H1 (cell line): ENCODE measurements at regions not wholly inside any gene's neighbourhood (a gene's known extent, or its start where the extent isn't known, plus 50 kb on each side); places are given as distances from the start of the nearest gene placed in this dataset.

Source experiments
- CTCF ChIA-PET: fragments of 300-600 bp; sonication (Branson Sonifier 250); formaldehyde crosslinking; loops from one replicate; lab custom pipeline; 2021; ENCODE audit not compliant: partially characterized antibody; lab: Charles Lee
- POLR2A ChIA-PET: fragments of 300-600 bp; sonication (Branson Sonifier 250); formaldehyde crosslinking; loops from one replicate; lab custom pipeline; 2021; ENCODE audit warnings: inconsistent platforms; ENCODE audit not compliant: partially characterized antibody; lab: Charles Lee
- DNase-seq, 2 experiments: peaks; one replicate each; pipeline versions ENCODE4 v3.0.0 to v3.0.0-alpha.2; 2010 to 2022; ENCODE audit warnings: low spot score in 2 of 2, low read depth in 1 of 2, mixed read lengths in 1 of 2
- FAIRE-seq: peaks from 2 replicates; lab custom pipeline; 2011; peaks lifted over from hg19 to GRCh38; lab: Jason Lieb, UNC
- H2AFZ ChIP-seq: 2 replicates; pipeline ENCODE4 v1.8.1; 2012; ENCODE audit warnings: low read length, inconsistent platforms
- H2AK5ac ChIP-seq: 2 replicates; pipeline ENCODE4 v1.6.1; 2013; ENCODE audit warnings: low read depth, low read length
- H2BK120ac ChIP-seq: replicated peaks from 2 replicates; pipeline ENCODE3; 2013; ENCODE audit warnings: low read depth, low read length, inconsistent platforms
- H2BK12ac ChIP-seq: 2 replicates; pipeline ENCODE4 v1.6.1; 2013; ENCODE audit warnings: low read depth, low read length
- H2BK15ac ChIP-seq: 2 replicates; pipeline ENCODE4 v1.6.1; 2013; ENCODE audit warnings: low read length
- H2BK20ac ChIP-seq: 2 replicates; pipeline ENCODE4 v1.6.1; 2013; ENCODE audit warnings: low read length
- H2BK5ac ChIP-seq: 2 replicates; pipeline ENCODE4 v1.6.1; 2013; ENCODE audit warnings: low read depth, low read length
- H3K14ac ChIP-seq: 2 replicates; pipeline ENCODE4 v1.6.1; 2013; ENCODE audit warnings: inconsistent platforms; ENCODE audit not compliant: insufficient read length
- H3K18ac ChIP-seq: 2 replicates; pipeline ENCODE4 v1.6.1; 2013; ENCODE audit warnings: low read length; ENCODE audit errors: extremely low read depth
- H3K23ac ChIP-seq: 2 replicates; pipeline ENCODE4 v1.6.1; 2013; ENCODE audit warnings: inconsistent platforms; ENCODE audit not compliant: insufficient read length
- H3K23me2 ChIP-seq: 2 replicates; pipeline ENCODE4 v1.6.1; 2013; ENCODE audit warnings: low read depth, low read length
- H3K27ac ChIP-seq: 2 replicates; pipeline ENCODE4 v1.6.1; 2011; ENCODE audit warnings: low read depth, low read length, inconsistent platforms
- H3K27me3 ChIP-seq, 4 experiments: replicated peaks in 1 of 4; 1 replicate in 1 of 4; 2 replicates in 3 of 4; pipeline versions ENCODE4 v1.6.1 to v1.8.1; 2011 to 2013; ENCODE audit warnings: low read length in 3 of 4, mild to moderate bottlenecking in 3 of 4, inconsistent platforms in 2 of 4, mixed read lengths in 2 of 4, moderate library complexity in 1 of 4; ENCODE audit not compliant: control insufficient read depth in 3 of 4, insufficient read depth in 3 of 4; ENCODE audit errors: extremely low read depth in 1 of 4
- H3K36me3 ChIP-seq, 4 experiments: 2 replicates each; pipeline versions ENCODE4 v1.6.1 to v1.8.1; 2011 to 2013; ENCODE audit warnings: mild to moderate bottlenecking in 4 of 4, low read length in 3 of 4, moderate library complexity in 2 of 4, control low read depth in 1 of 4, inconsistent platforms in 1 of 4; ENCODE audit not compliant: insufficient read depth in 4 of 4, control insufficient read depth in 2 of 4
- H3K4ac ChIP-seq: replicated peaks from 2 replicates; pipeline ENCODE3; 2013; ENCODE audit warnings: low read length, low read depth, mixed read lengths, inconsistent platforms; ENCODE audit not compliant: insufficient read length
- H3K4me1 ChIP-seq, 4 experiments: replicated peaks in 1 of 4; 1 replicate in 1 of 4; 2 replicates in 3 of 4; pipeline versions ENCODE4 v1.6.1 to v1.8.1; 2011 to 2013; ENCODE audit warnings: low read length in 3 of 4, inconsistent platforms in 2 of 4, mixed read lengths in 1 of 4; ENCODE audit not compliant: insufficient read depth in 4 of 4, control insufficient read depth in 3 of 4
- H3K4me2 ChIP-seq, 2 experiments: 2 replicates each; pipeline versions ENCODE4 v1.6.1 to v1.8.1; 2011 to 2013; ENCODE audit warnings: low read depth in 2 of 2, low read length in 2 of 2, control low read depth in 1 of 2, inconsistent platforms in 1 of 2, mild to moderate bottlenecking in 1 of 2; ENCODE audit not compliant: insufficient read depth in 1 of 2
- H3K4me3 ChIP-seq, 4 experiments: fragments of 200-600, 300-600 bp in 1 of 4; sonication (generic), shearing (Covaris generic), sonication (Bioruptor Twin) in 1 of 4; 2 replicates each; pipeline versions ENCODE4 v1.5.1 to v1.8.1; 2011 to 2016; ENCODE audit warnings: low read length in 4 of 4, low read depth in 3 of 4, control low read depth in 2 of 4, inconsistent platforms in 2 of 4, mild to moderate bottlenecking in 2 of 4, mixed read lengths in 1 of 4, moderate library complexity in 1 of 4; ENCODE audit not compliant: insufficient read depth in 2 of 4; ENCODE audit errors: extremely low read depth in 1 of 4
- H3K56ac ChIP-seq: replicated peaks from 2 replicates; pipeline ENCODE3; 2013; ENCODE audit warnings: low read depth, mild to moderate bottlenecking, mixed read lengths, low read length, inconsistent platforms; ENCODE audit not compliant: insufficient read length
- H3K79me1 ChIP-seq: 2 replicates; pipeline ENCODE4 v1.6.1; 2013; ENCODE audit warnings: low read depth, low read length, control low read depth
- H3K79me2 ChIP-seq, 2 experiments: 2 replicates each; pipeline versions ENCODE4 v1.6.1 to v1.8.1; 2012 to 2013; ENCODE audit warnings: low read length in 2 of 2, mild to moderate bottlenecking in 2 of 2, inconsistent platforms in 1 of 2; ENCODE audit not compliant: insufficient read depth in 2 of 2, control insufficient read depth in 1 of 2
- H3K9ac ChIP-seq, 4 experiments: replicated peaks in 1 of 4; 1 replicate in 1 of 4; 2 replicates in 3 of 4; pipeline versions ENCODE4 v1.6.1 to v1.8.1; 2011 to 2013; ENCODE audit warnings: low read depth in 3 of 4, low read length in 3 of 4, control low read depth in 2 of 4, mild to moderate bottlenecking in 2 of 4, moderate library complexity in 2 of 4, inconsistent platforms in 1 of 4; ENCODE audit errors: extremely low read depth in 1 of 4
- H3K9me3 ChIP-seq, 2 experiments: 2 replicates each; pipeline versions ENCODE4 v1.6.1 to v1.8.1; 2012 to 2013; ENCODE audit warnings: mild to moderate bottlenecking in 2 of 2, moderate library complexity in 2 of 2, control low read depth in 1 of 2, inconsistent platforms in 1 of 2, low read depth in 1 of 2, low read length in 1 of 2, mixed read lengths in 1 of 2; ENCODE audit not compliant: insufficient read depth in 2 of 2
- H4K20me1 ChIP-seq, 2 experiments: replicated peaks in 1 of 2; 2 replicates each; pipeline versions ENCODE3 to v1.8.1; 2011 to 2013; ENCODE audit warnings: inconsistent platforms in 2 of 2, low read length in 2 of 2, mild to moderate bottlenecking in 1 of 2; ENCODE audit not compliant: insufficient read depth in 2 of 2, control insufficient read depth in 1 of 2
- H4K5ac ChIP-seq: 2 replicates; pipeline ENCODE4 v1.6.1; 2013; ENCODE audit warnings: low read length, low read depth, mixed read lengths, inconsistent platforms; ENCODE audit not compliant: insufficient read length
- H4K8ac ChIP-seq: 2 replicates; pipeline ENCODE4 v1.8.0; 2013; ENCODE audit warnings: mild to moderate bottlenecking, moderate library complexity, low read length, inconsistent platforms; ENCODE audit not compliant: insufficient read depth; ENCODE audit errors: extremely low read depth
- H4K91ac ChIP-seq: replicated peaks from 2 replicates; pipeline ENCODE3; 2013; ENCODE audit warnings: low read length, mixed read lengths, inconsistent platforms; ENCODE audit not compliant: insufficient read length
- CEBPB ChIP-seq: IDR thresholded peaks from 2 replicates; pipeline ENCODE4 v1.6.1; 2012; ENCODE audit warnings: low read depth, low read length
- CREB1 ChIP-seq: IDR thresholded peaks from 2 replicates; pipeline ENCODE4 v1.6.1; 2012; ENCODE audit warnings: inconsistent platforms
- POLR2A ChIP-seq, 2 experiments: IDR thresholded peaks; 1 replicate in 1 of 2; 2 replicates in 1 of 2; pipeline ENCODE4 v1.6.1; 2011; ENCODE audit warnings: low read depth in 2 of 2, low read length in 2 of 2, mild to moderate bottlenecking in 2 of 2; ENCODE audit errors: control extremely low read depth in 1 of 2
- SRF ChIP-seq: IDR thresholded peaks from 2 replicates; pipeline ENCODE4 v1.6.1; 2011; ENCODE audit warnings: mild to moderate bottlenecking, low read depth, low read length, moderate library complexity
- WGBS, 2 experiments: shearing (Covaris generic) in 1 of 2; methylation state at CpG; one replicate each; pipeline versions ENCODE4 v1.1.6 to v1.1.7; 2013 to 2015; ENCODE audit warnings: low lambda C conversion rate in 2 of 2, mixed read lengths in 2 of 2, inconsistent platforms in 1 of 2, low coverage in 1 of 2, missing lambda C conversion rate in 1 of 2; ENCODE audit not compliant: insufficient replicate concordance in 2 of 2, insufficient coverage in 1 of 2, insufficient read length in 1 of 2; ENCODE audit errors: extremely low coverage in 1 of 2, missing lambda C conversion rate in 1 of 2; 5-methylcytosine and 5-hydroxymethylcytosine counted together

DNA sequence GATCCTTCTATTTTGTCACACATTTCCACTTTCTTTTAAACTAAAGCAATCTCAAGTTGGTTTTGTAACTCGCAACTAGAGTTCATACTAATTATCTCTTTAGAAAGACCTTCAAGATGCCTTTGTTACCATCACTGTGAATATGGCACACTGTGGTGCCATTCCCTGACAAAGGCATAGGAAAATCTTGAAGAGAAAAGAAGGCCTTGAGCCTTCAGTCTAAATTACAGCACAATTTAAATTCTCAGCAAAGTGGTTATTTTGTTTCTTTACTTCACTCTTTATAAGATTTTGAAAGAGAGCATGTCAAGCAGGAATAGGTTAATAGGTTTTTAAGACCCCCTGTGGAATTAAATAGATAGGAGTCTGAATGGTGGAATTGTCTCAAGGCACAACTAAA lies 89.0 kb upstream of the BANK1 start:
- no peak overlapping the region for H2BK15ac ChIP-seq
- no peak for FAIRE-seq

More for the DNA sequence above, 89.0 kb upstream of the BANK1 start:
- H2BK120ac ChIP-seq = no peak overlapping the region
- ChIA-PET CTCF (no interaction called here), POLR2A (no interaction called here)
- H3K27me3 ChIP-seq = no peaks in the 10 kb centered on the region
- H4K20me1 ChIP-seq = no peaks in the 10 kb centered on the region
- H3K27ac ChIP-seq = no peak overlapping the region
- no peaks in the 10 kb centered on the region for H3K23me2 ChIP-seq
- 89% methylated on average over 1 of the region's 1 CpG; no CpG with 5 or more reads in 1 of the 2 experiments for WGBS, 2 experiments
- no peak overlapping the region for H4K8ac ChIP-seq
- no peak for DNase-seq
- H3K23ac ChIP-seq = no peak overlapping the region
- no peak overlapping the region for H2AFZ ChIP-seq
- no peak overlapping the region for H2BK12ac ChIP-seq
- H3K4me1 ChIP-seq = no peaks in the 10 kb centered on the region
- no peak overlapping the region for H2BK20ac ChIP-seq
- no peak overlapping the region for H3K14ac ChIP-seq
- H4K5ac ChIP-seq = no peak overlapping the region
- no peak for TF ChIP-seq CEBPB
- TF ChIP-seq CREB1 = no peak
- TF ChIP-seq POLR2A (IDR thresholded peaks at IDR 0.05; ENCODE audit: control extremely low read depth in 1 of 2, low read depth in 2 of 2, low read length in 2 of 2) = no peak
- no peak for TF ChIP-seq SRF
- no peaks in the 10 kb centered on the region for H3K36me3 ChIP-seq
- H3K79me2 ChIP-seq = no peaks in the 10 kb centered on the region
- H2AK5ac ChIP-seq = no peak overlapping the region
- no peak overlapping the region for H2BK5ac ChIP-seq
- no peak overlapping the region for H3K56ac ChIP-seq
- H3K9ac ChIP-seq = no peak overlapping the region
- H3K79me1 ChIP-seq = no peaks in the 10 kb centered on the region
- H3K18ac ChIP-seq = no peak overlapping the region
- no peak overlapping the region for H3K4ac ChIP-seq
- no peak overlapping the region for H3K4me2 ChIP-seq
- H4K91ac ChIP-seq = no peak overlapping the region
- no peak overlapping the region for H3K4me3 ChIP-seq
- H3K9me3 ChIP-seq = no peaks in the 10 kb centered on the region; a peak in 1 of 4 replicates
